ENCODE measurements at regions not wholly inside any gene's neighbourhood (a gene's known extent, or its start where the extent isn't known, plus 50 kb on each side); places are given as distances from the start of the nearest gene placed in this dataset.

GRCh38 chr6:94463306-94463705, 1043.9 kb upstream of the EPHA7 start:
- no peak for TF ChIP-seq POLR2AphosphoS5 (IDR thresholded peaks at IDR 0.05)
- TF ChIP-seq CTCF (IDR thresholded peaks at IDR 0.05 in 8 of 11, conservative IDR thresholded peaks at IDR 0.05 in 3 of 11), result no peak
- TF ChIP-seq POLR2A (IDR thresholded peaks at IDR 0.05), result no peak
- Histone ChIP-seq H3K4me3 (no peak overlapping the region), H3K4me1 (no peaks in the 10 kb centered on the region), H3K36me3 (no peaks in the 10 kb centered on the region), H3K9me3 (peaks cover 0 to 12% (median 0%) of the 10 kb centered on the region in 8 donors), H3K27me3 (replicated peaks in 1 of 7) (no peaks in the 10 kb centered on the region), H3K27ac (no peak overlapping the region)
- 71 to 91% (median 86%) methylated on average over 1 of the region's 1 CpG for WGBS, 5 donors
- intact Hi-C loops (cut with DNase I; ENCODE audit: low total_unique reads), result no loop called here
- DNase-seq, result no peak

- H3K4me1 ChIP-seq, result no peaks in the 10 kb centered on the region
These were observed 1042.9 kb upstream of the EPHA7 start for GRCh38 chr6:94462231-94462630.

GRCh38 chr6:94456266-94456665, 1036.9 kb upstream of the EPHA7 start:
- H3K36me3 ChIP-seq, result no peaks in the 10 kb centered on the region
- no peak overlapping the region for H3K27ac ChIP-seq
- intact Hi-C loops (cut with DNase I; ENCODE audit: low total_unique reads), result no loop called here
- no peak for DNase-seq
- H3K4me1 ChIP-seq, result no peaks in the 10 kb centered on the region
- H3K9me3 ChIP-seq, result peaks cover 0 to 5% (median 0%) of the 10 kb centered on the region in 8 donors
- WGBS, 5 donors, result 65 to 86% (median 77%) methylated on average over 2 of the region's 2 CpGs
- TF ChIP-seq POLR2AphosphoS5 (IDR thresholded peaks at IDR 0.05), result no peak
- TF ChIP-seq POLR2A (IDR thresholded peaks at IDR 0.05), result no peak
- TF ChIP-seq CTCF (IDR thresholded peaks at IDR 0.05 in 8 of 11, conservative IDR thresholded peaks at IDR 0.05 in 3 of 11), result no peak
- no peaks in the 10 kb centered on the region for H3K27me3 ChIP-seq (replicated peaks in 1 of 7)
- no peak overlapping the region for H3K4me3 ChIP-seq

More at GRCh38 chr6:94462231-94462630, 1042.9 kb upstream of the EPHA7 start:
- no peaks in the 10 kb centered on the region for H3K36me3 ChIP-seq
- intact Hi-C loops (cut with DNase I; ENCODE audit: low total_unique reads), result no loop called here
- TF ChIP-seq POLR2AphosphoS5 (IDR thresholded peaks at IDR 0.05) (no peak), POLR2A (IDR thresholded peaks at IDR 0.05) (no peak), CTCF (IDR thresholded peaks at IDR 0.05 in 8 of 11, conservative IDR thresholded peaks at IDR 0.05 in 3 of 11) (no peak)
- DNase-seq, result no peak
- H3K27ac ChIP-seq, result no peak overlapping the region
- no peaks in the 10 kb centered on the region for H3K27me3 ChIP-seq (replicated peaks in 1 of 7)
- H3K4me3 ChIP-seq, result no peak overlapping the region
- peaks cover 0 to 12% (median 0%) of the 10 kb centered on the region in 8 donors for H3K9me3 ChIP-seq

GRCh38 chr6:94454231-94454630, 1034.9 kb upstream of the EPHA7 start:
- WGBS, 5 donors, result 41 to 60% (median 53%) methylated on average over 2 of the region's 2 CpGs
- TF ChIP-seq CTCF (IDR thresholded peaks at IDR 0.05 in 8 of 11, conservative IDR thresholded peaks at IDR 0.05 in 3 of 11) (no peak), POLR2A (IDR thresholded peaks at IDR 0.05) (no peak), POLR2AphosphoS5 (IDR thresholded peaks at IDR 0.05) (no peak)
- Histone ChIP-seq H3K27ac (no peak overlapping the region), H3K36me3 (no peaks in the 10 kb centered on the region), H3K27me3 (replicated peaks in 1 of 7) (no peaks in the 10 kb centered on the region), H3K4me3 (no peak overlapping the region), H3K9me3 (peaks cover 0 to 5% (median 0%) of the 10 kb centered on the region in 8 donors), H3K4me1 (no peaks in the 10 kb centered on the region)
- DNase-seq, result no peak
- intact Hi-C loops (cut with DNase I; ENCODE audit: low total_unique reads), result no loop called here
